OCI-LY3 (cell line): ENCODE measurements at regions not wholly inside any gene's neighbourhood (a gene's known extent, or its start where the extent isn't known, plus 50 kb on each side); places are given as distances from the start of the nearest gene placed in this dataset.

Source experiments
- H2AFZ ChIP-seq: fragments of 200-600, 300-600 bp; shearing (Covaris generic); 2 replicates; pipeline ENCODE4 v1.6.0; 2014; ENCODE audit warnings: antibody characterized with exemption, low read depth, low read length
- H3K27ac ChIP-seq: fragments of 200-600, 300-600 bp; sonication (generic); 2 replicates; pipeline ENCODE4 v1.5.1; 2014; ENCODE audit warnings: mild to moderate bottlenecking, low read length, moderate library complexity, mixed read lengths
- H3K27me3 ChIP-seq: fragments of 200-600, 300-600 bp; sonication (generic); 2 replicates; pipeline ENCODE4 v1.6.1; 2014; ENCODE audit warnings: low read depth, low read length, mixed read lengths
- H3K36me3 ChIP-seq: fragments of 200-600, 300-600 bp; sonication (generic); replicated peaks from 2 replicates; pipeline ENCODE3; 2014; ENCODE audit warnings: low read depth, low read length, mixed read lengths
- H3K4me1 ChIP-seq: fragments of 300-600, 200-600 bp; sonication (generic); 2 replicates; pipeline ENCODE4 v1.6.1; 2014; ENCODE audit warnings: low read length, mixed read lengths
- H3K4me2 ChIP-seq: fragments of 200-600, 300-600 bp; sonication (generic); 2 replicates; pipeline ENCODE4 v1.6.1; 2014; ENCODE audit warnings: low read length, mixed read lengths
- H3K4me3 ChIP-seq: fragments of 300-600, 200-600 bp; sonication (generic); 2 replicates; pipeline ENCODE4 v1.5.1; 2014; ENCODE audit warnings: antibody characterized with exemption, mild to moderate bottlenecking, low read length, moderate library complexity
- H3K79me2 ChIP-seq: fragments of 300-600, 200-600 bp; shearing (Covaris generic); 2 replicates; pipeline ENCODE4 v1.6.1; 2014; ENCODE audit warnings: mild to moderate bottlenecking, low read length, mixed read lengths
- H3K9ac ChIP-seq: fragments of 300-600, 200-600 bp; shearing (Covaris generic); 2 replicates; pipeline ENCODE4 v1.6.0; 2014; ENCODE audit warnings: mild to moderate bottlenecking, low read length, moderate library complexity
- H3K9me3 ChIP-seq: fragments of 200-600, 300-600 bp; shearing (Covaris generic); 2 replicates; pipeline ENCODE4 v1.6.1; 2014; ENCODE audit warnings: low read length, mixed read lengths; ENCODE audit not compliant: insufficient read depth
- H4K20me1 ChIP-seq: fragments of 200-600, 300-600 bp; sonication (generic); 2 replicates; pipeline ENCODE4 v1.6.1; 2016; ENCODE audit warnings: low read length, mixed read lengths; ENCODE audit not compliant: insufficient read depth
- EZH2phosphoT487 ChIP-seq: fragments of 200-600 bp; shearing (Covaris generic); IDR thresholded peaks from 2 replicates; pipeline ENCODE4 v1.6.1; 2018; ENCODE audit warnings: antibody characterized with exemption, mixed run types, low read depth
- TF ChIP-seq, protein P1 (sequence below): fragments of 200-600, 300-600 bp; sonication (generic); IDR thresholded peaks from 2 replicates; pipeline ENCODE4 v1.5.1; 2014; ENCODE audit warnings: antibody characterized with exemption, low read length, low read depth

DNA sequence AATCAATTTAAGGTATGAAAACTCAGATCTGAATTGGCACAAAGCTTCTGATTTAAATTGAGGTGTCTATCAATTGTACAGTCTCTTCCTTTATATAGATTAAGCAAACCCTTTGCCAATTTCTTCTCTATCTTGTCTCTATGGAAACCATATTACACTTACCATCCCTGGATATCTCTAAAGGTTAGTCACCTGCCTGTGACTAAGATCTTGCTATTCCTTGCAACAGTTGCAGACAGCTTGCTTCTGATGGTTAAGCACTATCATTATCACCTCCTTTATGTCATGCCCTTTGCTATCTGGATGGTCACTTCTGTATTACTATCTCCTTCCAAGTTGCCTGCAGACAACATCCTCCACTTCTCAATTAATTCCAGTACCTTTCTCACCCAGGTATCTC is 998.6 kb upstream of the B3GALT2 start:
- H3K27ac ChIP-seq = no peak overlapping the region
- TF ChIP-seq EZH2phosphoT487 = no peak
- TF ChIP-seq, protein P1, sequence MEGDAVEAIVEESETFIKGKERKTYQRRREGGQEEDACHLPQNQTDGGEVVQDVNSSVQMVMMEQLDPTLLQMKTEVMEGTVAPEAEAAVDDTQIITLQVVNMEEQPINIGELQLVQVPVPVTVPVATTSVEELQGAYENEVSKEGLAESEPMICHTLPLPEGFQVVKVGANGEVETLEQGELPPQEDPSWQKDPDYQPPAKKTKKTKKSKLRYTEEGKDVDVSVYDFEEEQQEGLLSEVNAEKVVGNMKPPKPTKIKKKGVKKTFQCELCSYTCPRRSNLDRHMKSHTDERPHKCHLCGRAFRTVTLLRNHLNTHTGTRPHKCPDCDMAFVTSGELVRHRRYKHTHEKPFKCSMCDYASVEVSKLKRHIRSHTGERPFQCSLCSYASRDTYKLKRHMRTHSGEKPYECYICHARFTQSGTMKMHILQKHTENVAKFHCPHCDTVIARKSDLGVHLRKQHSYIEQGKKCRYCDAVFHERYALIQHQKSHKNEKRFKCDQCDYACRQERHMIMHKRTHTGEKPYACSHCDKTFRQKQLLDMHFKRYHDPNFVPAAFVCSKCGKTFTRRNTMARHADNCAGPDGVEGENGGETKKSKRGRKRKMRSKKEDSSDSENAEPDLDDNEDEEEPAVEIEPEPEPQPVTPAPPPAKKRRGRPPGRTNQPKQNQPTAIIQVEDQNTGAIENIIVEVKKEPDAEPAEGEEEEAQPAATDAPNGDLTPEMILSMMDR = no peak
- no peaks in the 10 kb centered on the region for H4K20me1 ChIP-seq
- H3K4me1 ChIP-seq = peaks cover 7% of the 10 kb centered on the region; the same call in 1 of the 2 replicates
- peaks cover 8% of the 10 kb centered on the region; the same call in 1 of the 2 replicates for H3K9me3 ChIP-seq
- H3K4me3 ChIP-seq = no peak overlapping the region
- no peaks in the 10 kb centered on the region for H3K79me2 ChIP-seq
- H3K36me3 ChIP-seq = no peaks in the 10 kb centered on the region
- no peaks in the 10 kb centered on the region for H3K27me3 ChIP-seq
- H3K4me2 ChIP-seq = no peak overlapping the region
- H3K9ac ChIP-seq = no peak overlapping the region
- no peak overlapping the region for H2AFZ ChIP-seq

- H3K27ac ChIP-seq = no peak overlapping the region
- no peak overlapping the region for H3K4me3 ChIP-seq
- H3K27me3 ChIP-seq = no peaks in the 10 kb centered on the region
- H3K79me2 ChIP-seq = no peaks in the 10 kb centered on the region
- H3K9me3 ChIP-seq = peaks cover 8% of the 10 kb centered on the region; the same call in 1 of the 2 replicates
- H3K36me3 ChIP-seq = no peaks in the 10 kb centered on the region
- no peak overlapping the region for H3K4me2 ChIP-seq
- H4K20me1 ChIP-seq = no peaks in the 10 kb centered on the region
- TF ChIP-seq EZH2phosphoT487 = no peak
- TF ChIP-seq, protein P1 = no peak
- peaks cover 7% of the 10 kb centered on the region; the same call in 1 of the 2 replicates for H3K4me1 ChIP-seq
- H3K9ac ChIP-seq = no peak overlapping the region
- H2AFZ ChIP-seq = no peak overlapping the region
Measured at GRCh38 chr1:194184425-194184824, 998.0 kb upstream of the B3GALT2 start.

DNA sequence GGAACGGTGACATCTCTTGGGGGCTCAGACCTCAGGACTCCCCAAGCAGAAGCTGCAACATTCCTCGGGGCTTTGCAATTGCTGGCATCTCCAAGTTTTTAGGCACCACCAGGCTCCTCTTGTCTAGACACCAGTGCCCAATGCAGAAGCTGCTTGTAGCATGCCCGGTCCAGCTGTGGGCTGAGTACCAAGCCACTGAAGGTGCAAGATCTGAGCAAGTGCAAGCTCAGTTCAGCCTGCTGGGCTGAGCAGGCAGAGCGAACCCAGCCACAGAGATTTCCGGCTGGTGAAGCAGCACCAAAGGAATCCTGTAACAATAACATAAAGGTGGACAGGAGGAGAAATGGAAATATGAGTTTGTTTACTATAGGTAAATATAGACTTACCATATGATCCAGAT is 995.4 kb upstream of the B3GALT2 start:
- no peaks in the 10 kb centered on the region for H4K20me1 ChIP-seq
- H2AFZ ChIP-seq = no peak overlapping the region
- no peaks in the 10 kb centered on the region for H3K36me3 ChIP-seq
- TF ChIP-seq EZH2phosphoT487 = no peak
- TF ChIP-seq, protein P1 = no peak
- no peak overlapping the region for H3K27ac ChIP-seq
- H3K4me1 ChIP-seq = peaks cover 7% of the 10 kb centered on the region; the same call in 1 of the 2 replicates
- H3K9ac ChIP-seq = no peak overlapping the region
- H3K4me3 ChIP-seq = no peak overlapping the region
- H3K4me2 ChIP-seq = no peak overlapping the region
- H3K79me2 ChIP-seq = no peaks in the 10 kb centered on the region
- H3K27me3 ChIP-seq = no peaks in the 10 kb centered on the region
- H3K9me3 ChIP-seq = peaks cover 8% of the 10 kb centered on the region; the same call in 1 of the 2 replicates

- Histone ChIP-seq H3K4me2 (no peak overlapping the region), H4K20me1 (no peaks in the 10 kb centered on the region), H3K79me2 (no peaks in the 10 kb centered on the region), H3K27ac (no peak overlapping the region), H3K4me3 (no peak overlapping the region), H3K9me3 (no peaks in the 10 kb centered on the region), H3K27me3 (no peaks in the 10 kb centered on the region), H3K36me3 (no peaks in the 10 kb centered on the region), H2AFZ (no peak overlapping the region), H3K9ac (no peak overlapping the region), H3K4me1 (no peaks in the 10 kb centered on the region)
- TF ChIP-seq, protein P1 = no peak
- no peak for TF ChIP-seq EZH2phosphoT487
Measured at GRCh38 chr1:194176212-194176611, 989.8 kb upstream of the B3GALT2 start.
